Hippocampal formation (tissue), 2 donors: ENCODE measurements at regions not wholly inside any gene's neighbourhood (a gene's known extent, or its start where the extent isn't known, plus 50 kb on each side); places are given as distances from the start of the nearest gene placed in this dataset.

ENCODE experiments used
- DNase-seq, 2 donors: peaks; one replicate each; lab custom pipeline; 2025; lab: John Stamatoyannopoulos, UW

DNA sequence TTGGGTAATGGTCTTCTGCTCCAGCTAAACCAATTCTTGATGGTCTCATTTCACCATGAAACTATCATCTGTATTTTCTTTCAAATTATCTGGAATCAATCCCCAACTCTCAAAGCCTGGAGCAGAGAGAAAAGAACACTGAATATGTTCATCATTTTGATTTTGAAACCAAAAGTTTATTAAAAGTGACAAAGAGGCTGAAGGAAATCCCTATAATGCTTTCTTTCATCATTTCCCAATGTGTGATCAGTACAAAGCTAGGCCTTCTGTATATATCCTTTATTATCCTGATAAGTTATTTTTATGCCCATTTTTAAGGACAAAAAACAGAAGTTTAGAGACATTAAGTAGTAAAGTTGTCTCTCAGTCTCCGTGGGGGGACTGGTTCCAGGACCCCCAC lies 50.1 kb upstream of the MBNL1 start:
- DNase-seq, result no peak
